GM12874 (cell line): ENCODE measurements at regions not wholly inside any gene's neighbourhood (a gene's known extent, or its start where the extent isn't known, plus 50 kb on each side); places are given as distances from the start of the nearest gene placed in this dataset.

ENCODE experiments used
- CTCF ChIP-seq: IDR thresholded peaks from 2 replicates; pipeline ENCODE4 v1.5.1; 2011; ENCODE audit warnings: low read depth, mild to moderate bottlenecking, control low read depth, low read length, moderate library complexity; ENCODE audit not compliant: insufficient read depth

DNA sequence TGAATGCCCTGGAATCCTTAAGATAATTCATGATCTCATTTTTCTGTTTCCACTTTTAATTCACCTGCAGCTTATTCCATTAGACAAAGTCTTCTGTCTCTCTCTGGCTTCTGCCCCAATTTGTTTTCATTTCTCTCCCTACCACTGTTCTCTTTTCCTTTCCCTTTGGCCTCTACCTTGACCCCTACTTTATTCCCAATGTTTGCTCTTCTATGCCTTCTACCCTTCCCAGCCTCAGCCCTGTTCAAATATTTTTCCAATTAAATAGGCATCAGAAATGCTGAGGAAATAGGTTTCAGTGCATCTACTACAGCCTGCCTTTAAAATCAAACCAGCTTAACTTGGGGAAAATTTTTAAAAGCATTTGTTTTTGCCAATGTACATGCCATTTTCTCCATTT lies 443.7 kb upstream of the CWC22 start:
- TF ChIP-seq CTCF = no peak

DNA sequence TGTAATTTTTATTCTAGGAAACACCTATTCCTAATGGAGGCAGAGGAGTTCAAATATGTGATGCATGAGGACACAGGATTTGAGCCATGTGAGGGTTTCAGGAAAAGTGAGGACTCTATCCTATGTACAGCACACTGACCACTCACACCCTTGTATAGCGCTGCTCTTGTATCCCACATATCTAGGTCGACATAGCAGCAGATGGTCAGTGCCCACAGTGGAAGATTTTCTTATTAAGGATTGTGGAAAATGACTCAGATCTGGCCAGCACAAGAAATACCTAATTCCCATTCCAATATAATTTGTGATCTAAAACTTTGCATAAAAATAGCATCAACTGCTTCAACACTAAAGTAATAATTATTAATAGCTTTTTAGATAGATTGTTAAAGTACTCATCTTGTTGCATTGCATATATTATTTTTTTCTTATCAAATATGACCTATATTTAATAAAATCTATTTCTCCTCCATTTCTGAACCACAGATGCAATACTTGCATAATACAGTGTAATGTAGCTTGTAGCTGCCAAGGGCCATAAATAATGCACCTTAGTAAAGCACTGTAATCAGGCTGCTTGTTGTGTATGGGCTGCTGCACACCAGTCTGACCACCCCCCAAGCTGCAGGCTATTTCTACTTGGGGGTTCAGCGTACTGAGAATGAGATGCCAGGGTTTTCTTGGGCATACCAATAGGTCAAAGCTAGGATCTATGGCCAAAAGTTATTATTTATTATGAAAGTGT lies 442.2 kb upstream of the CWC22 start:
- no peak for TF ChIP-seq CTCF

- no peak for TF ChIP-seq CTCF
These were observed 439.4 kb upstream of the CWC22 start for GRCh38 chr2:180446492-180446891.

DNA sequence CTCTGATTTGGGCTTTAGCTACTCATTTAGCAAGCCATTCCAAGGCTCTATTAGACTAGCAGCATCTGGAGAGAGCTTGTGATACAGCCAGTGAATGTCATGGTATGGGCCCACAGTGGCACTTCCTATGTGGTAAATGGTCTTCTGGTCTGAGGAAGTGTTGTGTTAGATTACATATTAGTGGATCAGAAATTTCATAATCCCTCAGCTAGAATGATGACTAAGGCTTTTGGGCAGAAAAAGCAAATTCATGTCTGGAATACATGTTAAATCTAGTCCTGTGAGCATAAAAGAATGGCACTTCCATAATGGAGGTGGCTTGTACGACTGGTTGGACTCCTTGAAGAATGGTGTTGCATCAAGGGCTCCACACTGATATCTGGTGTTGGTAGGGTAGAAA lies 436.8 kb upstream of the CWC22 start:
- no peak for TF ChIP-seq CTCF

GRCh38 chr2:180442860-180443644 lies 436.0 kb upstream of the CWC22 start:
- no peak for TF ChIP-seq CTCF

DNA sequence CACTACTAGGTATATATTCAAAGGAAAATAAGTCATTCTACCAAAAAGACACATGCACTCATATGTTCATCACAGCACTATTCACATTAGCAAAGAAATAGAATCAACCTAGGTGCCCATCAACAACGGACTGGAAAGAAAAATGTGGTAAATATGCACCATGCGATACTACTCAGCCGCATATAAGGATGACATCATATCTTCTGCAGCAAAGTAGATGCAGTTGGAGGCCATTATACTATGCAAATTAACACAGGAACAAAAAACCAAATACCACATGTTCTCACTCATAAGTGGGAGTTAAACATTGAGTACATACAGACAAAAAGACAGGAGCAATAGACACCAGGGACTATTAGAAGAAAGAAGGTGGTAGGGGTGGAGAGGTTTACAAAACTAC lies 412.1 kb upstream of the CWC22 start:
- no peak for TF ChIP-seq CTCF

DNA sequence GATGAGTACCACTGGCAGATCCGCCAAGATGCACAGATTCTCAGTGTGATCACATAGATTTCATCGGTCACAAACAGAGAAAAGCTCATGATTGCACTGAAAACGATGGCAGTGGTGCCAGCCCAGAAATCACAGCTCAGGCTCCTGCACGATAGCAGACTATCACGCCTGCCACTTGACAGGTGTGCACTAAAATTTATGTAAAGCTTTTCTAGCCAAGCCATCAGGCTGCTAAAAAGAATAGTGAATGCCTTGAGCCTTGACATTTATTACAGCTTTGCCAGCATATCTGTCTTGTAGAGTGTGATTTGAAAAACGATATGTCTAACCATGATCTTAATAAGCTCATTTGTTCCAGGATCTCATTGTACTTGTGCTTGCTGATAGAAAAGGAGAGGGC lies 409.5 kb upstream of the CWC22 start:
- TF ChIP-seq CTCF = no peak
